WTC11 (cell line): ENCODE measurements at regions not wholly inside any gene's neighbourhood (a gene's known extent, or its start where the extent isn't known, plus 50 kb on each side); places are given as distances from the start of the nearest gene placed in this dataset.

Experiments
- ATAC-seq: fragments of 200-7000 bp; cut with Tn5 transposase; 2 replicates; pipeline ENCODE4 v1.10.0; 2021; ENCODE audit warnings: mild to moderate bottlenecking, moderate library complexity
- CTCF ChIA-PET: fragments of 300-600 bp; sonication (Branson Sonifier 250); formaldehyde crosslinking; loops from one replicate; lab custom pipeline; 2021; ENCODE audit warnings: antibody characterized with exemption; lab: Charles Lee
- POLR2A ChIA-PET: fragments of 350-600 bp; sonication (Branson Sonifier 250); formaldehyde crosslinking; loops from one replicate; lab custom pipeline; 2021; ENCODE audit warnings: antibody characterized with exemption; lab: Charles Lee
- DNase-seq: peaks from one replicate; pipeline ENCODE4 v3.0.0; 2021; ENCODE audit warnings: low spot score
- H3K27ac Mint-ChIP-seq: 2 replicates; pipeline ENCODE4 v1.8.0; 2021; ENCODE audit warnings: mixed read lengths
- H3K27me3 Mint-ChIP-seq: 2 replicates; pipeline ENCODE4 v1.8.0; 2021; ENCODE audit warnings: low read depth, mild to moderate bottlenecking, moderate library complexity, mixed read lengths
- H3K36me3 Mint-ChIP-seq: 2 replicates; pipeline ENCODE4 v1.8.0; 2021; ENCODE audit warnings: mixed read lengths
- H3K4me1 Mint-ChIP-seq: 2 replicates; pipeline ENCODE4 v1.8.0; 2022; ENCODE audit warnings: mixed read lengths
- H3K4me3 Mint-ChIP-seq: 2 replicates; pipeline ENCODE4 v1.8.0; 2021; ENCODE audit warnings: mild to moderate bottlenecking, moderate library complexity, mixed read lengths
- H3K9me3 Mint-ChIP-seq: 2 replicates; pipeline ENCODE4 v1.8.0; 2021; ENCODE audit warnings: mixed read lengths
- ATF6 ChIP-seq: sonication (generic); formaldehyde crosslinking; IDR thresholded peaks from 2 replicates; pipeline ENCODE4 v1.8.1; 2023; ENCODE audit warnings: mild to moderate bottlenecking, missing genetic modification reagents
- ELF4 ChIP-seq: sonication (generic); formaldehyde crosslinking; IDR thresholded peaks from 2 replicates; pipeline ENCODE4 v1.8.1; 2022; ENCODE audit warnings: low read depth, mild to moderate bottlenecking, moderate library complexity, missing genetic modification reagents
- HMGXB4 ChIP-seq: sonication (generic); formaldehyde crosslinking; IDR thresholded peaks from 2 replicates; pipeline ENCODE4 v1.8.1; 2023; ENCODE audit warnings: mild to moderate bottlenecking, moderate library complexity, missing genetic modification reagents
- KAT7 ChIP-seq: sonication (generic); formaldehyde crosslinking; IDR thresholded peaks from 2 replicates; pipeline ENCODE4 v1.8.1; 2023; ENCODE audit warnings: missing genetic modification reagents, mild to moderate bottlenecking, borderline replicate concordance
- PRDM15 ChIP-seq: sonication (generic); formaldehyde crosslinking; IDR thresholded peaks from 2 replicates; pipeline ENCODE4 v1.8.0; 2022; ENCODE audit warnings: missing genetic modification reagents
- ZBTB21 ChIP-seq: sonication (generic); formaldehyde crosslinking; IDR thresholded peaks from 2 replicates; pipeline ENCODE4 v1.8.1; 2023; ENCODE audit warnings: mild to moderate bottlenecking, missing genetic modification reagents, borderline replicate concordance
- ZNF263 ChIP-seq: sonication (generic); formaldehyde crosslinking; IDR thresholded peaks from 2 replicates; pipeline ENCODE4 v1.8.1; 2022; ENCODE audit warnings: low read depth, mild to moderate bottlenecking, moderate library complexity, missing genetic modification reagents
- ZNF396 ChIP-seq: fragments of 250-450 bp; sonication (Bioruptor Pico); IDR thresholded peaks from 2 replicates; pipeline ENCODE4 v1.8.0; 2021; ENCODE audit warnings: mild to moderate bottlenecking, moderate library complexity, borderline replicate concordance
- ZNF512 ChIP-seq: sonication (generic); formaldehyde crosslinking; IDR thresholded peaks from 2 replicates; pipeline ENCODE4 v1.8.1; 2022; ENCODE audit warnings: missing genetic modification reagents, borderline replicate concordance
- TF ChIP-seq, protein P1 (sequence below): sonication (generic); formaldehyde crosslinking; IDR thresholded peaks from 2 replicates; pipeline ENCODE4 v1.8.0; 2023; ENCODE audit warnings: missing genetic modification reagents, mild to moderate bottlenecking, borderline replicate concordance
- TF ChIP-seq, protein P2 (sequence below): sonication (generic); formaldehyde crosslinking; IDR thresholded peaks from 2 replicates; pipeline ENCODE4 v1.8.0; 2023; ENCODE audit warnings: mild to moderate bottlenecking, missing genetic modification reagents
- TF ChIP-seq, protein P3 (sequence below): sonication (generic); formaldehyde crosslinking; IDR thresholded peaks from 2 replicates; pipeline ENCODE4 v1.8.1; 2022; ENCODE audit warnings: low read depth, mild to moderate bottlenecking, moderate library complexity, missing genetic modification reagents, borderline replicate concordance

- TF ChIP-seq, protein P1, sequence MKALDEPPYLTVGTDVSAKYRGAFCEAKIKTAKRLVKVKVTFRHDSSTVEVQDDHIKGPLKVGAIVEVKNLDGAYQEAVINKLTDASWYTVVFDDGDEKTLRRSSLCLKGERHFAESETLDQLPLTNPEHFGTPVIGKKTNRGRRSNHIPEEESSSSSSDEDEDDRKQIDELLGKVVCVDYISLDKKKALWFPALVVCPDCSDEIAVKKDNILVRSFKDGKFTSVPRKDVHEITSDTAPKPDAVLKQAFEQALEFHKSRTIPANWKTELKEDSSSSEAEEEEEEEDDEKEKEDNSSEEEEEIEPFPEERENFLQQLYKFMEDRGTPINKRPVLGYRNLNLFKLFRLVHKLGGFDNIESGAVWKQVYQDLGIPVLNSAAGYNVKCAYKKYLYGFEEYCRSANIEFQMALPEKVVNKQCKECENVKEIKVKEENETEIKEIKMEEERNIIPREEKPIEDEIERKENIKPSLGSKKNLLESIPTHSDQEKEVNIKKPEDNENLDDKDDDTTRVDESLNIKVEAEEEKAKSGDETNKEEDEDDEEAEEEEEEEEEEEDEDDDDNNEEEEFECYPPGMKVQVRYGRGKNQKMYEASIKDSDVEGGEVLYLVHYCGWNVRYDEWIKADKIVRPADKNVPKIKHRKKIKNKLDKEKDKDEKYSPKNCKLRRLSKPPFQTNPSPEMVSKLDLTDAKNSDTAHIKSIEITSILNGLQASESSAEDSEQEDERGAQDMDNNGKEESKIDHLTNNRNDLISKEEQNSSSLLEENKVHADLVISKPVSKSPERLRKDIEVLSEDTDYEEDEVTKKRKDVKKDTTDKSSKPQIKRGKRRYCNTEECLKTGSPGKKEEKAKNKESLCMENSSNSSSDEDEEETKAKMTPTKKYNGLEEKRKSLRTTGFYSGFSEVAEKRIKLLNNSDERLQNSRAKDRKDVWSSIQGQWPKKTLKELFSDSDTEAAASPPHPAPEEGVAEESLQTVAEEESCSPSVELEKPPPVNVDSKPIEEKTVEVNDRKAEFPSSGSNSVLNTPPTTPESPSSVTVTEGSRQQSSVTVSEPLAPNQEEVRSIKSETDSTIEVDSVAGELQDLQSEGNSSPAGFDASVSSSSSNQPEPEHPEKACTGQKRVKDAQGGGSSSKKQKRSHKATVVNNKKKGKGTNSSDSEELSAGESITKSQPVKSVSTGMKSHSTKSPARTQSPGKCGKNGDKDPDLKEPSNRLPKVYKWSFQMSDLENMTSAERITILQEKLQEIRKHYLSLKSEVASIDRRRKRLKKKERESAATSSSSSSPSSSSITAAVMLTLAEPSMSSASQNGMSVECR (CRISPR knock-in tag): no peak
Measured at GRCh38 chr1:94754570-94754969, 65.6 kb upstream of the SLC44A3 start (continued).

DNA sequence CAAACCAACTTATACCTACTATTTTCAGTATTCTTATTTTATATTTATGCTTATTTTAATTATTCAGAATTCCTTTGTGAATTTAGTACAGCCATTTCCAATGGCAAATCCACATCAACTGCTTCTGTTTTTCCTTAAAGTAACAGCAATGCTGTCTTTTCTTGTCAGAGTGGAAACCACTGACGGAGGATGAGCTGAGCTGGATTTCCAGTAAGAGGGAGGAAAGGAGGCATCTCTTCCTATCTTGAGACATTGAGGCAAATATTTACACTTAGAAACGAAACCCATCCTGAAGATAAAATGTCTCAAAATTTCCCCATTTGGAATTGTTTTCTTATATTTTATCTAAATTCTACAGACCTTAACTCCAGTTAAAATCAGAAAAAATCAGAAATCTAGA is 66.1 kb upstream of the SLC44A3 start:
- no peaks in the 10 kb centered on the region for H3K27me3 Mint-ChIP-seq
- TF ChIP-seq HMGXB4: no peak
- TF ChIP-seq KAT7 (CRISPR knock-in tag): no peak
- TF ChIP-seq ELF4 (CRISPR knock-in tag): no peak
- peaks cover 12% of the 10 kb centered on the region for H3K36me3 Mint-ChIP-seq
- no peak for DNase-seq
- peaks cover 30% of the 10 kb centered on the region for H3K4me1 Mint-ChIP-seq
- ATAC-seq: no peak
- H3K27ac Mint-ChIP-seq: no peak overlapping the region
- ChIA-PET POLR2A (no interaction called here), CTCF (interaction anchor here (1.6 kb wide), 1 partner anchor 61 kb away, joined by 7 read pairs; no protein-coding TSS in a partner anchor)
- H3K9me3 Mint-ChIP-seq: peaks cover 18% of the 10 kb centered on the region
- no peak overlapping the region for H3K4me3 Mint-ChIP-seq

DNA sequence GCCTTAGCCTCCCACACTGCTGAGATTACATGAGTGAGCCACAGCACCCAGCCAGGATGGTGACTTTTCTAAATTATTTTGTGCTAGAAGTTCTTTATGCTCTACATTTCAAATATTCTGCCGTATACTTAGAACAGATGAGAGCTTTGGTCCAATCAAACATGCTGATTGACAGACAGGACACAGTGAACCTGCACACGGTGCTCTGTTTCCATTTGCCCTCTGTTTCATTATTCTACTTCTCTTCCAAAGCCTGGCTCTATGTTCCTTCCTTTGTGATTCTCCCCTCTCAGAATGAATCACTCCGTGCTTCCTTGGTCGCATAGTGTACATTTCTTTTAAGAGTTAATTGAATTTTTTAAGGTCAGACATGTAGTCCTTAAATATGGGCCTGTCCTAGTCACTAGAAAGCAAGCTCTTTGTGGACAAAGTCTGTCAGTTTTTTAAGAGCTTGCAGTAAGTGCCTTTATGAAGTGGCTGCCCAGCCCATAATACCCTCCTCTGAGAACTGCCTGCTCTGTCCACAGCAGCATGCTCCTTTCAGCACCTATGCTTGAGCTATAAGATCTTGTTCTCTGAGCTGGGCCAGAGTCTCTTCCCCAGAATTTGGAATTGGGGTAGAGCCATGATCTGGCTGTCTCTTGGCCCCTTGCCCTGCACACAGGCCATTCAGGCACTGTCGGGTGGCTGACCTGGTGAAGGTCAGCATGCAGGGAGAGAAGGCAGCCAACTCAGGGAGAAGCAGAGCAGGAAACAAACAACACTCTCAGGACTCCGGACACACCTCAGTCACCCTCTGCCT is 66.8 kb upstream of the SLC44A3 start:
- ChIA-PET CTCF (interaction anchor here (1.6 kb wide), 1 partner anchor 60 kb away, joined by 7 read pairs; no protein-coding TSS in a partner anchor), POLR2A (no interaction called here)
- ATAC-seq (peak; percentile 34), DNase-seq (no peak)
- Mint-ChIP-seq H3K4me3 (no peak overlapping the region), H3K4me1 (peaks cover 30% of the 10 kb centered on the region), H3K9me3 (peaks cover 24% of the 10 kb centered on the region), H3K27me3 (no peaks in the 10 kb centered on the region), H3K27ac (no peak overlapping the region), H3K36me3 (peaks cover 13% of the 10 kb centered on the region)
- TF ChIP-seq ELF4 (CRISPR knock-in tag) (no peak), ZNF512 (CRISPR knock-in tag) (no peak), ZBTB21 (CRISPR knock-in tag) (no peak), ZNF263 (CRISPR knock-in tag) (no peak), ATF6 (CRISPR knock-in tag) (no peak), ZNF396 (CRISPR knock-in tag) (no peak), PRDM15 (CRISPR knock-in tag) (no peak)
- TF ChIP-seq, protein P2, sequence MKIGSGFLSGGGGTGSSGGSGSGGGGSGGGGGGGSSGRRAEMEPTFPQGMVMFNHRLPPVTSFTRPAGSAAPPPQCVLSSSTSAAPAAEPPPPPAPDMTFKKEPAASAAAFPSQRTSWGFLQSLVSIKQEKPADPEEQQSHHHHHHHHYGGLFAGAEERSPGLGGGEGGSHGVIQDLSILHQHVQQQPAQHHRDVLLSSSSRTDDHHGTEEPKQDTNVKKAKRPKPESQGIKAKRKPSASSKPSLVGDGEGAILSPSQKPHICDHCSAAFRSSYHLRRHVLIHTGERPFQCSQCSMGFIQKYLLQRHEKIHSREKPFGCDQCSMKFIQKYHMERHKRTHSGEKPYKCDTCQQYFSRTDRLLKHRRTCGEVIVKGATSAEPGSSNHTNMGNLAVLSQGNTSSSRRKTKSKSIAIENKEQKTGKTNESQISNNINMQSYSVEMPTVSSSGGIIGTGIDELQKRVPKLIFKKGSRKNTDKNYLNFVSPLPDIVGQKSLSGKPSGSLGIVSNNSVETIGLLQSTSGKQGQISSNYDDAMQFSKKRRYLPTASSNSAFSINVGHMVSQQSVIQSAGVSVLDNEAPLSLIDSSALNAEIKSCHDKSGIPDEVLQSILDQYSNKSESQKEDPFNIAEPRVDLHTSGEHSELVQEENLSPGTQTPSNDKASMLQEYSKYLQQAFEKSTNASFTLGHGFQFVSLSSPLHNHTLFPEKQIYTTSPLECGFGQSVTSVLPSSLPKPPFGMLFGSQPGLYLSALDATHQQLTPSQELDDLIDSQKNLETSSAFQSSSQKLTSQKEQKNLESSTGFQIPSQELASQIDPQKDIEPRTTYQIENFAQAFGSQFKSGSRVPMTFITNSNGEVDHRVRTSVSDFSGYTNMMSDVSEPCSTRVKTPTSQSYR (CRISPR knock-in tag): no peak
- TF ChIP-seq, protein P3, sequence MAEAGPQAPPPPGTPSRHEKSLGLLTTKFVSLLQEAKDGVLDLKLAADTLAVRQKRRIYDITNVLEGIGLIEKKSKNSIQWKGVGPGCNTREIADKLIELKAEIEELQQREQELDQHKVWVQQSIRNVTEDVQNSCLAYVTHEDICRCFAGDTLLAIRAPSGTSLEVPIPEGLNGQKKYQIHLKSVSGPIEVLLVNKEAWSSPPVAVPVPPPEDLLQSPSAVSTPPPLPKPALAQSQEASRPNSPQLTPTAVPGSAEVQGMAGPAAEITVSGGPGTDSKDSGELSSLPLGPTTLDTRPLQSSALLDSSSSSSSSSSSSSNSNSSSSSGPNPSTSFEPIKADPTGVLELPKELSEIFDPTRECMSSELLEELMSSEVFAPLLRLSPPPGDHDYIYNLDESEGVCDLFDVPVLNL (CRISPR knock-in tag): no peak
